Spleen (tissue), 11 donors: ENCODE measurements at regions not wholly inside any gene's neighbourhood (a gene's known extent, or its start where the extent isn't known, plus 50 kb on each side); places are given as distances from the start of the nearest gene placed in this dataset.
A peak's percentile ranks its signal among the peaks of the same experiment; 100 is the strongest.

Experiments used
- DNase-seq: peaks from one replicate; pipeline ENCODE4 v3.0.0-alpha.2; 2020
- H3K27ac ChIP-seq, 8 donors: fragments of 200-600 bp; sonication (generic) in 7 of 8; 1 replicate in 4 of 8; 2 replicates in 4 of 8; pipeline versions ENCODE4 v1.5.0 to v1.8.0; 2016 to 2021; ENCODE audit warnings: inconsistent platforms in 4 of 8, mild to moderate bottlenecking in 4 of 8, moderate library complexity in 1 of 8
- H3K27me3 ChIP-seq, 7 donors: fragments of 200-600 bp; sonication (generic) in 6 of 7; replicated peaks in 1 of 7; 1 replicate in 4 of 7; 2 replicates in 3 of 7; pipeline versions ENCODE4 v1.5.0 to v1.8.0; 2016 to 2021; ENCODE audit warnings: inconsistent platforms in 3 of 7, mild to moderate bottlenecking in 1 of 7
- H3K36me3 ChIP-seq, 6 donors: fragments of 200-600 bp; sonication (generic) in 5 of 6; 1 replicate in 4 of 6; 2 replicates in 2 of 6; pipeline versions ENCODE4 v1.5.0 to v1.8.0; 2016 to 2021; ENCODE audit warnings: inconsistent platforms in 2 of 6
- H3K4me1 ChIP-seq, 6 donors: fragments of 200-600 bp; sonication (generic) in 5 of 6; 1 replicate in 3 of 6; 2 replicates in 3 of 6; pipeline versions ENCODE4 v1.5.0 to v1.8.0; 2016 to 2021; ENCODE audit warnings: inconsistent platforms in 3 of 6
- H3K4me3 ChIP-seq, 8 donors: fragments of 200-600 bp; sonication (generic) in 7 of 8; 1 replicate in 4 of 8; 2 replicates in 4 of 8; pipeline versions ENCODE4 v1.5.0 to v1.8.0; 2016 to 2021; ENCODE audit warnings: inconsistent platforms in 4 of 8, mild to moderate bottlenecking in 4 of 8, moderate library complexity in 2 of 8
- H3K9me3 ChIP-seq, 8 donors: fragments of 200-600 bp; sonication (generic) in 7 of 8; 1 replicate in 4 of 8; 2 replicates in 4 of 8; pipeline versions ENCODE4 v1.5.0 to v1.8.0; 2016 to 2021; ENCODE audit warnings: inconsistent platforms in 4 of 8
- CTCF ChIP-seq, 11 experiments: fragments of 200-600 bp in 7 of 11; fragments of 450-650 bp in 4 of 11; sonication (generic) in 4 of 11; IDR thresholded peaks in 8 of 11; conservative IDR thresholded peaks in 3 of 11; 1 replicate in 7 of 11; 2 replicates in 4 of 11; pipeline versions ENCODE4 v1.4.0 to v1.8.0; 2016 to 2021; ENCODE audit warnings: antibody characterized with exemption in 11 of 11, inconsistent platforms in 4 of 11, mild to moderate bottlenecking in 1 of 11
- POLR2A ChIP-seq, 3 donors: fragments of 450-650 bp; IDR thresholded peaks; one replicate each; pipeline ENCODE4 v1.5.1; 2017; ENCODE audit warnings: antibody characterized with exemption in 3 of 3, mild to moderate bottlenecking in 1 of 3
- POLR2AphosphoS5 ChIP-seq, 3 donors: sonication (generic); formaldehyde crosslinking; IDR thresholded peaks; one replicate each; pipeline ENCODE4 v1.5.1; 2017; ENCODE audit warnings: antibody characterized with exemption in 3 of 3
- WGBS, 5 donors: extraction: QIAGEN DNeasy Blood & Tissue Kit in 3 of 5; methylation state at CpG; one replicate each; pipeline versions ENCODE4 v1.1.5 to v1.1.7; 2013 to 2018; 5-methylcytosine and 5-hydroxymethylcytosine counted together
- intact Hi-C: fragments of 100-400 bp; cut with DNase I; formaldehyde crosslinking; loops from one replicate; pipeline ENCODE4 v1.15.0; 2023; ENCODE audit warnings: low total_unique reads
- donor health status: healthy with polysubstance abuse.
- donor health status: DM: no; HTN: no; CAD: no; lungs with moderate emphysema.
- donor health status: DM: no; HTN: no; CAD: no.
- donor health status: Bipolar disorder and iron deficiency.
- donor health status: healthy.
- donor health status: DM: no; HTN: no; CAD: no.
- donor health status: DM: yes; HTN: yes; CAD: no.

- intact Hi-C loops, result no loop called here
- WGBS, 5 donors, result 68 to 88% (median 87%) methylated on average over 12 to 13 of the region's 13 CpGs
- no peaks in the 10 kb centered on the region for H3K36me3 ChIP-seq
- H3K4me1 ChIP-seq, result peaks cover 0 to 14% (median 5%) of the 10 kb centered on the region in 6 donors
- H3K4me3 ChIP-seq, result no peak overlapping the region
- H3K27me3 ChIP-seq, result peaks cover 0 to 26% (median 0%) of the 10 kb centered on the region in 7 donors
- peak overlapping the region; percentile 30 to 87 (median 66) for H3K27ac ChIP-seq
- peaks cover 0 to 5% (median 0%) of the 10 kb centered on the region in 8 donors for H3K9me3 ChIP-seq
- no peak for DNase-seq
- TF ChIP-seq CTCF (IDR thresholded peaks at IDR 0.05 in 8 of 11, conservative IDR thresholded peaks at IDR 0.05 in 3 of 11), result no peak
- no peak for TF ChIP-seq POLR2A (IDR thresholded peaks at IDR 0.05)
- TF ChIP-seq POLR2AphosphoS5 (IDR thresholded peaks at IDR 0.05), result no peak
Observed at GRCh38 chr9:95626341-95626740, 109.6 kb upstream of the PTCH1 start.

- H3K27me3 ChIP-seq, result peaks cover 0 to 26% (median 0%) of the 10 kb centered on the region in 7 donors
- H3K4me1 ChIP-seq, result peaks cover 0 to 14% (median 5%) of the 10 kb centered on the region in 6 donors
- no peaks in the 10 kb centered on the region for H3K36me3 ChIP-seq
- H3K4me3 ChIP-seq, result no peak overlapping the region
- TF ChIP-seq POLR2AphosphoS5 (IDR thresholded peaks at IDR 0.05) (no peak), POLR2A (IDR thresholded peaks at IDR 0.05) (no peak), CTCF (IDR thresholded peaks at IDR 0.05 in 8 of 11, conservative IDR thresholded peaks at IDR 0.05 in 3 of 11) (no peak)
- intact Hi-C loops, result no loop called here
- DNase-seq, result no peak
- H3K27ac ChIP-seq, result no peak overlapping the region
- WGBS, 5 donors, result 91 to 94% (median 92%) methylated on average over 4 of the region's 4 CpGs
- H3K9me3 ChIP-seq, result peaks cover 0 to 5% (median 0%) of the 10 kb centered on the region in 8 donors
Observed at GRCh38 chr9:95623640-95624039, 106.9 kb upstream of the PTCH1 start.

GRCh38 chr9:95620722-95621121 is 104.0 kb upstream of the PTCH1 start:
- no peak for DNase-seq
- 88 to 94% (median 92%) methylated on average over 8 of the region's 8 CpGs for WGBS, 5 donors
- intact Hi-C loops, result no loop called here
- Histone ChIP-seq H3K9me3 (no peaks in the 10 kb centered on the region), H3K27ac (no peak overlapping the region), H3K4me1 (no peaks in the 10 kb centered on the region), H3K36me3 (no peaks in the 10 kb centered on the region), H3K4me3 (no peak overlapping the region), H3K27me3 (peaks cover 0 to 7% (median 0%) of the 10 kb centered on the region in 7 donors)
- TF ChIP-seq CTCF (IDR thresholded peaks at IDR 0.05 in 8 of 11, conservative IDR thresholded peaks at IDR 0.05 in 3 of 11) (no peak), POLR2A (IDR thresholded peaks at IDR 0.05) (no peak), POLR2AphosphoS5 (IDR thresholded peaks at IDR 0.05) (no peak)

- TF ChIP-seq POLR2A (IDR thresholded peaks at IDR 0.05) (no peak), CTCF (IDR thresholded peaks at IDR 0.05 in 8 of 11, conservative IDR thresholded peaks at IDR 0.05 in 3 of 11) (no peak), POLR2AphosphoS5 (IDR thresholded peaks at IDR 0.05) (no peak)
- no peak overlapping the region for H3K4me3 ChIP-seq
- WGBS, 5 donors, result 91 to 95% (median 91%) methylated on average over 10 of the region's 10 CpGs
Observed at GRCh38 chr9:95620314-95620713, 103.5 kb upstream of the PTCH1 start.

More at GRCh38 chr9:95620314-95620713, 103.5 kb upstream of the PTCH1 start:
- H3K36me3 ChIP-seq, result no peaks in the 10 kb centered on the region
- intact Hi-C loops, result no loop called here
- DNase-seq, result no peak
- H3K4me1 ChIP-seq, result no peaks in the 10 kb centered on the region
- H3K9me3 ChIP-seq, result no peaks in the 10 kb centered on the region
- H3K27ac ChIP-seq, result no peak overlapping the region
- peaks cover 0 to 4% (median 0%) of the 10 kb centered on the region in 7 donors for H3K27me3 ChIP-seq
